HG03045 (cell line): ENCODE measurements at regions not wholly inside any gene's neighbourhood (a gene's known extent, or its start where the extent isn't known, plus 50 kb on each side); places are given as distances from the start of the nearest gene placed in this dataset.

Experiments used
- ATAC-seq: cut with Tn5 transposase; IDR thresholded peaks from one replicate; pipeline ENCODE4 v1.9.1; 2021; ENCODE audit warnings: mild to moderate bottlenecking, moderate library complexity; ENCODE audit not compliant: unreplicated experiment

- ATAC-seq = no peak
Measured at GRCh38 chr19:28793391-28794168, 419.4 kb downstream of the UQCRFS1 start.

DNA sequence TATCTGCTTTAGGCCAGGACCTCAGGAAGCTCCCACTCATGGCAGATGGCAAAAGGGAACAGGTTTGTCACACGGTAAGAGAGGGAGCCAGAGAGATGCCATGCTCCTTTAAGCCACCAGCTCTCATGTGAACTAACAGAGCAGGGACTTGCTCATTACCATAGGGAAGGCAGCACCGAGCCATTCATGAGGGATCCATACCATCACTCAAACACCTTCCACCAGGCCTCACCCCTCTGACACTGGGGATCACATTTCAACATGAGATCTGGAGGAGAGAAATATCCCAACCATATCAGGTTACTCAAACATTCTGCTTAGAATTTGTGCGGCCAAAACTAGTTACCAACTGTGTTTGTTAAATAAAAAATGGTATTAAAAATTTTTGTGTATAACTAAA, 427.0 kb downstream of the UQCRFS1 start:
- ATAC-seq = no peak

DNA sequence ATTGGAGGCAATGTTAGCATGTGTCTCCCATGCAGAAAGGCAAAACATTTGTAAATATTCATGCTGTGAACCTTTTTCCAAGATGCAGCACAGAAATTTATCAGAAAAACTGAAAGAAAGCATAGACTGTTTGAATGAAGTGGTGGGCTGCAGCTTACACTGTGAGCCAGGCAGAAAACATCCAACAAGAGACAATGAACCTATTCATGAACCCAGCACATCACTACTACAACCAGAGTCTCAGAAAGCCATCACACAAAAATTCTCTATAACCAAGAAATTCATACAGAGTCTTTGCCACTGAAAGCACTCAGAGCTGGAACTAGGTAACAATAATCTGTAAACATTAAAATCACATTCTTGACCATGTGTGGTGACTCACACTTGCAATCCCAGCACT, 448.9 kb downstream of the UQCRFS1 start:
- no peak for ATAC-seq

GRCh38 chr19:28746478-28746877, 466.5 kb downstream of the UQCRFS1 start:
- ATAC-seq = no peak

DNA sequence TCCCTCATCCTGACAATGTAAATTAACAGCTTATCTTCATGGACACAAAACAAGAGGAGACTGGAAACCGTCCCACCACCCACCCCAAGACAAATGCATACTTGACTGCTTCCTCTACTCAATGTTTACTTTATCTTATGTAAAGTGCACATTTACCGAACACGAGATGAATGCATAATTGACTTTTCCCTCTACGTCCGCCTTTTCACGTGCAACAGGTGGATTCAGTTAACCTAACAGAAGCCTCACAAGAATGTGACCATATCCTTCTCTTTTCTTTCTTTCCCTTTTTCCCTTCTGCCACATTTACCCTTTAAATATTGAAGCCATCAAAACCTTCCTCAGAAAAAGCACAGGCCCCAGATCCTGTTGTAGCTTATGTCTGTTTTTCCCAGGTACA, 468.0 kb downstream of the UQCRFS1 start:
- ATAC-seq = no peak

DNA sequence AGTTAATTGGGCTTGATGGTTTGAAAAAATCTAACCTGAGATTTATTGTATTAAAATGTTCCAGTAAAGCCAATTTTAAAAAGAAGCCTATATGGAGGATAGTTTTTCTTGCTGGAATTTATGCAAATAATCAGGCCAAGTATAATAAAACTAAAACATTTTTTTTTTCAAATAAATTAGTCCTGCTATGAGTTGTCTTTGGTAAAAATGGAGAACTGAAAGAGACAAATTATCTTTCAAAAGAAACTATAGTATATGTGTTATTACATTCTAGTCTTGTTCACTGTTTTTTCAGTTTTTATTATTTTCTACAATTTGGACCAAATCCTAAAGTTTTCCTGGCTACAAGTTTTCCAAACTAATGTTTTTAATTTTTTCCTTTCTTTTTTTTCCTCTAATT, 468.9 kb downstream of the UQCRFS1 start:
- ATAC-seq = no peak

GRCh38 chr19:28737021-28737895, 475.7 kb downstream of the UQCRFS1 start:
- ATAC-seq = no peak

GRCh38 chr19:28736528-28736927, 476.4 kb downstream of the UQCRFS1 start:
- ATAC-seq = no peak

DNA sequence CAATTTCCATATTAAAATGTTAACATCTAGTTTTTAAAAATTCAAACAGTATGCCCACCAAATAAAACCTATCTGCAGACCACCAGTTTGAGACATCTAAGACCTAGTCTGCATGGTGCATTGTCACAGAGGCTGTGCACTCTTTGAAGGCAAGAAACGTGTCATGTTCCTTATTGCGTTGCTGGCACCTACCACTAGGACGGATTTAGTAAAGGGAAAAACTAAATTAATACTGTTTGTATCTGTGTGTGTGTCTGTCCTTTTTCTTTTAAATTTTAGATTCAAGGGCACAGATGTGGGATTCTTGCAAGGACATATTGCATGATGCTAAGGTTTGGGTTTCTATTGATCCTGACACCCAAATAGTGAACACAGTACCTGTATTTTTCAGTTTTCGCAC, 481.4 kb downstream of the UQCRFS1 start:
- no peak for ATAC-seq

- no peak for ATAC-seq
Measured at GRCh38 chr19:28730791-28731512, 482.0 kb downstream of the UQCRFS1 start.

DNA sequence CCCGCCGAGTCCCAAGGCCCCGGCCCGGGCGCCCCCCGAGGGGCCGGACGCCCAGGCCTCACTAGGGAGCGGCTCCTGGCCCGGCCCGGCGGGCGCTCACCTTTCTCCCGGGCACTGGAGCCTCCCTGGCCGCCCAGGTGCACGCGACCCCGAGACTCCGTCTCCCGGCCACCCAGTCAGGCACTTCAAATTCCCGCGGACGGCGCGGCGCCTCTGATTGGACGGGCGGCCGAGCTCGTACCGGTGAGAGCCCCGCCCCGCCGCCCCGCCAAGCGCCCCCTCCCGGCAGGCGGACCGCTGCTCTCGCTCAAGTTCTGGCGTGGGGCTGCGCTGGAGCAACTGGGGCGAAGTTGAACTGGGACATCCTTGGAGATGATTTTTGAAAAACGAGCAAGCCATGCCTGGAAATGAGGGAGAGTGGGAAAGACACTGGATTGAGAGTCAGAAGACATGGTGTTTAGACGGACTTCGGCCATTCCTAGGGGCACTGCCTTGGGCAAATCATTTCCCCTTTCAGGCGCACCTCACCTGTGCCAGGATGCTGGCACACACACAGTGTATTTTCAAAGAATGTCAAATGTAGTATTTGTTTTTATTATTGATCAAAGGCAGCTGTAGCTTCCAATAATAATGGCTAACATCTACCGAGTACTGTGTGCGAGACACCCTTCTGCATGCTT, 485.3 kb downstream of the UQCRFS1 start:
- no peak for ATAC-seq

GRCh38 chr19:28726533-28727479, 486.1 kb downstream of the UQCRFS1 start:
- no peak for ATAC-seq

DNA sequence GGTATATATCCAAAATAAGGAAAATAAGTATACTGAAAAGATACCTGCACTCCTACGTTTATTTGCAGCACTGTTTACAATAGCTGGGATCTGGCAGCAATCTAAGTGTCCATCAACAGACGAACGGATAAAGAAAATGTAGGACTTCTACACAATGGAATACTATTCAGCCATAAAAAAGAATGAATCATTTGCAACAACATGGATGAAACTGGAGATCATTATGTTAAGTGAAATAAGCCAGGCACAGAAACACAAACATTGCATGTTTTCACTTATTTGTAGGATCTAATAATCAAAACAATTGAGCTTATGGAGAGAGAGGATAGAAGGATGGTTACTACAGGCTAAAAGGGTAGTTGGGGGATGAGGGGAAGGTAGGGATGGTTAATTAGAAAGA, 494.0 kb downstream of the UQCRFS1 start:
- ATAC-seq = no peak

DNA sequence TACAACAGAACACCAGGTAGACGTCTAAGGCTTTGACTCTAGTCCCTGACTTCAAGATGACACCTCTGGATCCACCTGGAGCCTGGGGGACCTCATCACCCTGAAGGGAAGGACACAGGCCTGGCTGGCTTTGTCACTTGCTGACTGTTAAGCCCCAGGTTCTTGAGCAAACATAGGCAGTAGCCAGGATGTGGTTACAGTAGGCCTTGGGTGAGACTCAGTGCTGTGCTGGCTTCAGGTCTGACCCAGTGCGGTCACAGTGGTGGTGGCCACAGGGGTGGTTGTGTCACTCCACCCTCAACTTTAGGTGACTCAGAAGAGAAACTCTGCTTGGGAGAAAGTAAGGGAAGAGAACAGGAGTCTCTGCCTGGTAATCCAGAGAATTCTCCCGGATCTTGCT, 497.8 kb downstream of the UQCRFS1 start:
- ATAC-seq = no peak

DNA sequence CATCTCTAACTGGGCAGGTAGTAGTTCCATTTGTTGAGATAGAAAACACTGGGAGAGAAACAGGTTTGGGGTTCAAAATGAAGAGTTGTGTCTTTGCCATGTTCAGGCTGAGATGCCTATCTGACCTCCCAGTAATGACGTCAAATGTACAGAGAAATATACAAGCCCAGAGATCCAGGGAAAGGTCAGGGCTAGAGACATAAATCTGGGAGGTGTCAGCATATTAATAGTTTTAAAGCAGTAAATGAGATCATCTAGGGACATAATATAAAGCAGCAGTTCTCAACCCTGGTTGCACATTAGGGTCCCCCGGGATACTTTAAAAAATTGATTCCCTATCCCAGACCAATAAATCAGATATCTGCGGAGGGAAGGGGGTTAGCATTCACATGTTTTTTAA, 501.5 kb downstream of the UQCRFS1 start:
- ATAC-seq = no peak

DNA sequence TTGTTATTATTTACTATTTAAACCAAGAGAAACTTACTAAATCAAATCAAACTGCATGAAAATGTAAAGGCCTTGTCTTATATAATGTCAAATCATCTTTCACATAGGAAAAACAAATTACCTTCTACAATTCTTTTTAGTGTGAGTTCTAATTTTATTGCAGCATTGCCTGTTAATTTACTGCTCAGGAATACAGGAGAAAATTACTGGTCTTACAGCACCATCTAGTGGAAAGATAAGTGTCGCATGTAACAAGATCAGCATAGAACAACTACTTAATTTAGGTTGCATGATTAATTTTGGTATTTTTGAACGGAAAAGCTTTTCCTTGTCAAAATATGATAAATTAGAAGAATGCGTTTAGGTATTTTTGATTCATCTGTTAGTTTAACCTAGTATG, 502.7 kb downstream of the UQCRFS1 start:
- ATAC-seq = no peak

GRCh38 chr19:28706693-28707092, 506.3 kb downstream of the UQCRFS1 start:
- no peak for ATAC-seq

DNA sequence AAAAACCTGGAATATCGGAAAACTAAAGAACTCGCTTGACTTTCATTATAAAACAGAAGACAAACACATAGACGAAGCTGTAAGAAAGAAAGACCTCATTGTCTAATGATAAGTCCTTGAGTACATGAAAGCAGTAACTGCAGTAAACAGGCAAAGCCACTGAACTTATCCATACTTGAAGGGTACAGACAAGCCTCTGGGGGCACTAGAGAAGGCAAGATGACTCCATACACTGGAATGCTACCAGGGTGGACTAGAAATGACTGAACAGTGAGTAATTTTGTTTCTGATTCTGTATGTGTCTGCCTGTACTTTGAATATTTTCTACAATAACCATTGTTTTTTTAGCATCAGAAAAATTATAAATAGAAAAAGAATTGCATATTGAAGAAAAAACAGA, 507.9 kb downstream of the UQCRFS1 start:
- ATAC-seq = no peak

- no peak for ATAC-seq
Measured at GRCh38 chr19:28703400-28703956, 509.5 kb downstream of the UQCRFS1 start.

GRCh38 chr19:28701491-28701890, 511.5 kb downstream of the UQCRFS1 start:
- ATAC-seq = no peak
